GM21619 (cell line): ENCODE measurements at regions not wholly inside any gene's neighbourhood (a gene's known extent, or its start where the extent isn't known, plus 50 kb on each side); places are given as distances from the start of the nearest gene placed in this dataset.
"Not testable (repeated sequence)": the region's sequence is repeated elsewhere in the genome, so short reads cannot be mapped to it uniquely, and the experiment has no call there.

Source experiments
- ATAC-seq: cut with Tn5 transposase; IDR thresholded peaks from one replicate; pipeline ENCODE4 v1.9.1; 2021; ENCODE audit not compliant: unreplicated experiment

DNA sequence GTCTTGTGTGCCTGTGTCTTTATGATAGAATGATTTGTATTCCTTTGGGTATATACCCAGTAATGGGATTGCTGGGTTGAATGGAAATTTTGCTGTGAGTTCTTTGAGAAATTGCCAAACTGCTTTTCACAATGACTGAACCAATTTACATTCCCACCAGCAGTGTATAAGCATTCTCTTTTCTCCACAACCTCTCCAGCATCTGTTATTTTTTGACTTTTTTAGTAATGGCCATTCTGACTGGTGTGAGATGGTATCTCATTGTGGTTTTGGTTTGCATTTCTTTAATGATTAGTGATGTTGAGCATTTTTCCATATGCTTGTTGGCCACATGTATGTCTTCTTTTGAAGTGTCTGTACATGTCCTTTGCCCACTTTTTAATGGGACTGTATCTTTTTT lies 238.3 kb upstream of the ZEB2 start:
- not testable (repeated sequence) for ATAC-seq

DNA sequence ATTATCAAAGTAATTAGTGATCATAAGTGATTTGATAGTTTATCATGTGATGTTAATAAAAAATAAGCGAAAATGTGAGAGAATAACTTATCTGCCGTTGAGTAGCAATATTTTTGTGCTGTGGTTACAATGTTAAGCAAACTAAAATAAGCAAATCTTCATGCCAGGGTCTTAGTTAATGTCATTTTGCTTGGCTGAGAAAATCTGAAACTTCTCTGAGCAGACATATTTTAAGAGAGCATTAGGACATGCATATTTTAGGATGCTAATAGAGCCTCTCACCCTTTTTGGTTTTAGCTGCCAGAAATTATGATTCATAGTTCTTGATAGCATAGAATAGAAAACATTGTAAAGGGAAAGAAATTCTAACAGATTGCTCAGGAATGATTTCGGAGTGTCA lies 233.5 kb upstream of the ZEB2 start:
- ATAC-seq: no peak

DNA sequence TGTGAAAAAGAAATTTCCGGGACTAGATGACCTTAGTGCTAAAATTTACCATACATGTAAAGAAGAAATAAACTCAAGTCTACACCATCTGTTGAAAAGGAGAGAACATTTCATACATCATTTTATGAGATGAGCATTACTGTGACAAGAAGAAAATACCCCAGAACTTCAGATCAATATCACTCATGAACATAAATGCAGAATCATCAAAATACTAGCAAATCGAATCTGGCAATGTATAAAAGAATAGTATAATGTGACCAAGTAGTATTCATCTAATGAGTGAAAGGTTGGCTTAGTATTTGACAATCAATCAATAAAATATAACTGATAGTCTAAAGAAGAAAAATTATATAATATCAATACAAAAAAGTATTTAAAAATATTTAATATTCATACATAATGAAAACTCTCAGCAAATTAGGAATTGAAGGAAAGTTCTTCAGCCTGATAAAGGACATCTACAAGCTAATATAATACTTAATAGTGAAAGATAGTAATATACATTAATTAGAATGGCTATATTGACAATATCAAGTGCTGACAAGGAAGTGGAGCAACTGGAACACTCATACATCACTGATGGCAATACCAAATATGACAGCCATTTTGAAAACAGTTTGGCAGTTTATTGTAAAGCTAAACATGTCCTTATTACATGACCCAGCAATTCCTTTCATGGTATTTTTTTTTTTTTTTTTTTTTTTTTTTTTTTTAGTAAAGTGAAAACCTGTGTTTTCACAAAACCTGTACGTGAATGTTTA lies 231.4 kb upstream of the ZEB2 start:
- no peak for ATAC-seq

- ATAC-seq: no peak
Observed at GRCh38 chr2:144749188-144749587, 229.3 kb upstream of the ZEB2 start.

- ATAC-seq: no peak
Observed at GRCh38 chr2:144748443-144748842, 228.5 kb upstream of the ZEB2 start.

GRCh38 chr2:144747571-144747970 lies 227.7 kb upstream of the ZEB2 start:
- ATAC-seq: no peak

GRCh38 chr2:144745424-144745823 lies 225.5 kb upstream of the ZEB2 start:
- ATAC-seq: no peak

- no peak for ATAC-seq
Observed at GRCh38 chr2:144738749-144739148, 218.8 kb upstream of the ZEB2 start.

- no peak for ATAC-seq
Observed at GRCh38 chr2:144730711-144731110, 210.8 kb upstream of the ZEB2 start.

GRCh38 chr2:144724460-144724859 lies 204.5 kb upstream of the ZEB2 start:
- not testable (repeated sequence) for ATAC-seq

GRCh38 chr2:144718376-144718775 lies 198.5 kb upstream of the ZEB2 start:
- no peak for ATAC-seq

- no peak for ATAC-seq
Observed at GRCh38 chr2:144715992-144716391, 196.1 kb upstream of the ZEB2 start.

DNA sequence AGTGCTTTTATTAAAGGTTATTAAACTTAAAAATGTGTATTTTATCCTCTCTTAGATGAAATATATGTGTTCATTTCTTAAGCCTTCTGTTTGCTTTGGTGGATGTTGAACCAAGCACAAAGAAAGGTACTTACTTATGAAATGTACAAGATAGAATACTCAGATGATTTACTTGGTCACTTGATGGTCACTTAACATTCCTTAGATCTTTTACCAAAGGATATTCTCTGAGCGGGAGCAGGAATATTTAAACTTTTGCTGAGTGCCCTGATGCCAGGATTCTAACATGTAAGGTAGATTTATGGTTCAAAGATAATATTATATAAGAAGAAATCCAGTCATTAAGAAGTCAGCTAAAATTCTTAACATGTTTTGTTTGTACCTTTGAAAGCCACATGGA lies 193.5 kb upstream of the ZEB2 start:
- no peak for ATAC-seq

- ATAC-seq: no peak
Observed at GRCh38 chr2:144712550-144712940, 192.6 kb upstream of the ZEB2 start.

DNA sequence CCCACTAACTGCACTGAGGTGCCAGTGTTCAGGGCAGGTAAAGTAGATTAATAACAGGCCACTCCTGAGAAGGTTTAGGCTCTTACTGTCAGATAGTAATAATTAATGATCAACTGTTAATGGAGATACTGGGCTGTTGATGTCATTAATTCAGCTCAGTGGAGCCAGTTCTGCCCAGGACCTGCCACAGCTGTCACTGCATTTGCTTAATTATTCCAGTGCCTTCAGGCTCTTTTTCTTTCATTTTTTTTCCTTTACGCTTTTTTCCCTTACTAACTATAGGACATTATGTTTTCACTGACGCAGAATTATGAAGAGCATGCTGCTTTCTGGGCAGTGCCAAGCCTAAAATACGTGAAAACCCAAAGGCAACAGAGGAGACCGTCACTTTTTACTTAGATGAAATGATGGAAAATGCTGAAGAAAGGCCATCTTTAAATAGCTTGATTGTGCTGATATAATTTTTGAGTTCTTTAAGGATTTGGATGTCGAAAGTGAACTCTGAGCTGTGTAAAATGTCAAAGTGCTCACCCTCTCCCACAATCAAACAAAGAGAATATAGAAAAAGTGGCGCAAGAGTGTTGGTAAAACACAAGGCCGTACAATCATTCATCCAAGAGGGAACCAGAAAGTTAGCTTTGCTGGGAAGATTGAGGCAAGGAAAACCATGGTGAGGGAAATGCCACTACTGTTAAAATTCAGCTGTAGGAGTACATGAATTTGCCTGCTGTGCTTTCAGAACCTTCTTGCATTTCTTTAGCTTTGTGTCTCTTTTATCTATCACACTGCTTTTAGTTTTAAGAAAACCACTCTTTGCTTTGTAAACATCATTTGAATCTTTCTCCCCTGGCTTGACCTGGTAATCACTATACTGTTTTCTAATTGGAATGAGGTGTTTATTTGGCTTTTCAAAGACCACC lies 192.0 kb upstream of the ZEB2 start:
- no peak for ATAC-seq

- no peak for ATAC-seq
Observed at GRCh38 chr2:144711084-144711483, 191.2 kb upstream of the ZEB2 start.

DNA sequence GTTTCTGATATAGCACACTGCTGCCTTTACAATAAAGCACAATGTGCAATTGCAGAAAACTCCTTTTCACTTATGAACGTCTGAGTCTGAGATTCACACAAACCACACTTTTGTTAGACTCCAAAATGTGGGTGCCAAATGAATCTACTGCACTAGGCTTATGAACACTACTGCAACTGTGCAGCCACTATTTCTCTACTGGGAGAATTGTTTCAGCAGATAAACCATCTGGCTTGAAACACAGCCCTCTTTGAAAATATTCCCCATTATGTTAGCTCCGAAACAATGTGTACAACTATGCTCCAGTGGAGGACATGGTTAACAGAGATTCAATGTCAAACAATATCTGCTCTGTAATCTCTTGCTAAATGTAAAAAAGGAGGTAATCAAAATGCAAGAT lies 188.7 kb upstream of the ZEB2 start:
- ATAC-seq: no peak

- no peak for ATAC-seq
Observed at GRCh38 chr2:144707736-144708326, 187.9 kb upstream of the ZEB2 start.

DNA sequence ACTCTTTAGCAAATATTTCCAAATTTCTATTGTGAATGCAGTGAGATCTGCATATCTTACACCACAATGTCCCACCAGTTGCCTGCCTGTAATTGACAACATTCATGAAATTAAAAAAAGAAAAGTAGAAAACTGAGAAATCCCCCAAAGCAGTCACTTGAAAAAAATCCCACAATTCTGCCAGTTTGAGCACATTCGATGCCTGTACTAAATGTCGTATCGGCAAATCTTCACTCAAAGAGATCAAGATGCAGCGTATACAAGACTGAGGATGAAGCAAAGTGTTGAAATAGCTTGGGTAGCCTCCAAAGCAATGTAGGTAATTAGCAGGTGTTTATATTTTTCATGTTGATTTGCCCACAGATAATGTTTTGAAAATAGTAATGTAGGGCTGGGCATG lies 186.7 kb upstream of the ZEB2 start:
- no peak for ATAC-seq

DNA sequence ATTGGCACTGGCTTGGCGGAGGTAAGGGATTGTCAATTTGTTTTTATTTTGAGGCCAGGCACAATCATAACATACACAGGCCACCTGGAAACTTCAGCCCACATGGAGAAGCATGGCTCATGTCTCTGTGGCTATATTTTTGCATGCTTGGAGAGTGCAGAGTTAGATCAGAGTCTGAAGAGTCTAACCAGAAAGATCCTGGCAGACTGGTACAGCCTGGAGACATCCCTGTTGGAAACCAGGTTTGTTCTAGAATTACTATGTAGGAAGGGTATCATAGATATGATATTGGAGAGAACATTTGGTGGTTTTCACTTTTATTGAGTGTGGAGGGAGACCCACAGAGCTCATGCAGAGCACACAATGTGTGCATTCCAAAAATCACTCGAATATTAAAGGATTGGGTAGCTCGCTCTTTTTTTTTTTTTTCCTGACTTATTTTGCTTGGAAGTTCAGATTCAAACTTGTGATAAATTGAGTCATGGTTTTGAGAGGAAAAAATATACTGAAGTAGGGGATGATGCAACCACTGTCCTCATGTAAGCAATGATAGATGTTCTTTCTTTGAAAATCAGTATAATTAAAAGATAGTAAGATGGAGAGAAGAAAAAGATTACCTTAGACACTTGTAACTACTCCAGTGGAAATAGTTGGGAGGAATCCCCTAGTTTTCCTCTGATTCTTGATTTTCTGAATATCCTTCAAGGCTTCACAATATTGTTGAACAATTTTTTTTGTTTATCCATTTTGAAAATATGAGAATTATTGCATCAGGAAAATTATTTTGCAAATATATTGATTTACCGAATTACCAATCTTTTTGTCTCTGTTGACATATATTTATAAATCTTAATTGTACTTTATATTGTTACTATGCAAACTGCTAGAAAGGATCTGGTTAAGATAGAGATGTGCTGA lies 185.7 kb upstream of the ZEB2 start:
- ATAC-seq: no peak

GRCh38 chr2:144704709-144705095 lies 184.8 kb upstream of the ZEB2 start:
- no peak for ATAC-seq
